Activated CD8-positive, alpha-beta T cell treated with anti-CD3 and anti-CD28 coated beads, Interleukin-2, amount 10 ng/mL, durations not matched to agents 7 days and 5 days (primary cell): ENCODE measurements at regions not wholly inside any gene's neighbourhood (a gene's known extent, or its start where the extent isn't known, plus 50 kb on each side); places are given as distances from the start of the nearest gene placed in this dataset.

Experiments
- ATAC-seq: fragments of 150-1000 bp; cut with Tn5 transposase; one replicate; pipeline ENCODE4 v1.10.0; 2021; ENCODE audit warnings: moderate library complexity
- CTCF ChIA-PET: fragments of 350-600 bp; sonication (Branson Sonifier 250); formaldehyde crosslinking; loops from one replicate; lab custom pipeline; 2021; ENCODE audit warnings: antibody characterized with exemption; lab: Charles Lee
- POLR2A ChIA-PET: fragments of 350-600 bp; sonication (Branson Sonifier 250); formaldehyde crosslinking; loops from one replicate; lab custom pipeline; 2021; ENCODE audit warnings: antibody characterized with exemption; lab: Charles Lee
- DNase-seq: peaks from one replicate; pipeline ENCODE4 v3.0.0-alpha.2; 2020
- H3K27ac Mint-ChIP-seq: one replicate; pipeline ENCODE4 v1.8.0; 2021; ENCODE audit warnings: mild to moderate bottlenecking, mixed read lengths
- H3K27me3 Mint-ChIP-seq: one replicate; pipeline ENCODE4 v1.8.0; 2021; ENCODE audit warnings: low read depth, mixed read lengths
- H3K36me3 Mint-ChIP-seq: one replicate; pipeline ENCODE4 v1.8.0; 2021; ENCODE audit warnings: low read depth, mixed read lengths
- H3K4me1 Mint-ChIP-seq: one replicate; pipeline ENCODE4 v1.8.0; 2021; ENCODE audit warnings: low read depth, mixed read lengths
- H3K4me3 Mint-ChIP-seq: one replicate; pipeline ENCODE4 v1.8.0; 2021; ENCODE audit warnings: mild to moderate bottlenecking, mixed read lengths
- H3K9me3 Mint-ChIP-seq: one replicate; pipeline ENCODE4 v1.8.0; 2022; ENCODE audit warnings: mixed read lengths; ENCODE audit not compliant: insufficient read depth

- Mint-ChIP-seq H3K27me3 (no peaks in the 10 kb centered on the region), H3K36me3 (no peaks in the 10 kb centered on the region), H3K9me3 (no peaks in the 10 kb centered on the region), H3K4me1 (no peaks in the 10 kb centered on the region), H3K27ac (no peak overlapping the region), H3K4me3 (no peak overlapping the region)
- CTCF ChIA-PET, result no interaction called here
- DNase-seq (no peak), ATAC-seq (no peak)
- POLR2A ChIA-PET, result no interaction called here
Observed at GRCh38 chr12:13707829-13708228, 273.6 kb downstream of the GRIN2B start.

- Mint-ChIP-seq H3K4me3 (no peak overlapping the region), H3K27ac (no peak overlapping the region)
- POLR2A ChIA-PET, result no interaction called here
Observed at GRCh38 chr12:13702381-13702780, 279.0 kb downstream of the GRIN2B start.

GRCh38 chr12:13701502-13701901, 279.9 kb downstream of the GRIN2B start:
- ChIA-PET CTCF (no interaction called here), POLR2A (no interaction called here)

More at GRCh38 chr12:13702381-13702780, 279.0 kb downstream of the GRIN2B start:
- no peak for DNase-seq
- no peaks in the 10 kb centered on the region for H3K4me1 Mint-ChIP-seq
- no peak for ATAC-seq
- no peaks in the 10 kb centered on the region for H3K9me3 Mint-ChIP-seq
- H3K27me3 Mint-ChIP-seq, result no peaks in the 10 kb centered on the region
- CTCF ChIA-PET, result no interaction called here
- no peaks in the 10 kb centered on the region for H3K36me3 Mint-ChIP-seq

GRCh38 chr12:13697973-13698372, 283.4 kb downstream of the GRIN2B start:
- ATAC-seq (no peak), DNase-seq (no peak)
- H3K9me3 Mint-ChIP-seq, result no peaks in the 10 kb centered on the region
- no peaks in the 10 kb centered on the region for H3K36me3 Mint-ChIP-seq
- no peak overlapping the region for H3K27ac Mint-ChIP-seq
- ChIA-PET CTCF (no interaction called here), POLR2A (no interaction called here)
- no peak overlapping the region for H3K4me3 Mint-ChIP-seq
- H3K27me3 Mint-ChIP-seq, result no peaks in the 10 kb centered on the region
- H3K4me1 Mint-ChIP-seq, result no peaks in the 10 kb centered on the region

More at GRCh38 chr12:13701502-13701901, 279.9 kb downstream of the GRIN2B start:
- H3K27ac Mint-ChIP-seq, result no peak overlapping the region
- DNase-seq (no peak), ATAC-seq (no peak)
- no peaks in the 10 kb centered on the region for H3K4me1 Mint-ChIP-seq
- no peaks in the 10 kb centered on the region for H3K36me3 Mint-ChIP-seq
- no peak overlapping the region for H3K4me3 Mint-ChIP-seq
- no peaks in the 10 kb centered on the region for H3K9me3 Mint-ChIP-seq
- no peaks in the 10 kb centered on the region for H3K27me3 Mint-ChIP-seq

GRCh38 chr12:13695781-13696180, 285.6 kb downstream of the GRIN2B start:
- CTCF ChIA-PET, result no interaction called here
- H3K4me1 Mint-ChIP-seq, result no peaks in the 10 kb centered on the region

GRCh38 chr12:13692332-13692731, 289.1 kb downstream of the GRIN2B start:
- Mint-ChIP-seq H3K27ac (no peak overlapping the region), H3K4me3 (no peak overlapping the region), H3K9me3 (no peaks in the 10 kb centered on the region), H3K27me3 (peaks cover 2% of the 10 kb centered on the region), H3K36me3 (no peaks in the 10 kb centered on the region), H3K4me1 (no peaks in the 10 kb centered on the region)
- DNase-seq, result no peak
- no peak for ATAC-seq
- ChIA-PET CTCF (no interaction called here), POLR2A (no interaction called here)

More at GRCh38 chr12:13695781-13696180, 285.6 kb downstream of the GRIN2B start:
- Mint-ChIP-seq H3K36me3 (no peaks in the 10 kb centered on the region), H3K27ac (no peak overlapping the region), H3K4me3 (no peak overlapping the region), H3K27me3 (peaks cover 2% of the 10 kb centered on the region), H3K9me3 (no peaks in the 10 kb centered on the region)
- POLR2A ChIA-PET, result no interaction called here
- ATAC-seq, result no peak
- no peak for DNase-seq

- no peaks in the 10 kb centered on the region for H3K4me1 Mint-ChIP-seq
- POLR2A ChIA-PET, result no interaction called here
- peaks cover 2% of the 10 kb centered on the region for H3K27me3 Mint-ChIP-seq
- DNase-seq (no peak), ATAC-seq (no peak)
- CTCF ChIA-PET, result no interaction called here
- no peaks in the 10 kb centered on the region for H3K36me3 Mint-ChIP-seq
- H3K4me3 Mint-ChIP-seq, result no peak overlapping the region
- H3K9me3 Mint-ChIP-seq, result no peaks in the 10 kb centered on the region
- H3K27ac Mint-ChIP-seq, result no peak overlapping the region
Observed at GRCh38 chr12:13691598-13691997, 289.8 kb downstream of the GRIN2B start.

- H3K4me1 Mint-ChIP-seq, result no peaks in the 10 kb centered on the region
- H3K27ac Mint-ChIP-seq, result no peak overlapping the region
- H3K9me3 Mint-ChIP-seq, result no peaks in the 10 kb centered on the region
- DNase-seq (no peak), ATAC-seq (no peak)
- ChIA-PET CTCF (no interaction called here), POLR2A (no interaction called here)
- no peaks in the 10 kb centered on the region for H3K36me3 Mint-ChIP-seq
- no peak overlapping the region for H3K4me3 Mint-ChIP-seq
- H3K27me3 Mint-ChIP-seq, result peaks cover 2% of the 10 kb centered on the region
Observed at GRCh38 chr12:13687633-13688032, 293.8 kb downstream of the GRIN2B start.

- POLR2A ChIA-PET, result no interaction called here
- no peak overlapping the region for H3K4me3 Mint-ChIP-seq
- CTCF ChIA-PET, result no interaction called here
- DNase-seq, result no peak
- H3K4me1 Mint-ChIP-seq, result no peaks in the 10 kb centered on the region
- peaks cover 2% of the 10 kb centered on the region for H3K27me3 Mint-ChIP-seq
- no peak for ATAC-seq
- no peaks in the 10 kb centered on the region for H3K9me3 Mint-ChIP-seq
- H3K27ac Mint-ChIP-seq, result no peak overlapping the region
- no peaks in the 10 kb centered on the region for H3K36me3 Mint-ChIP-seq
Observed at GRCh38 chr12:13686260-13686659, 295.1 kb downstream of the GRIN2B start.

GRCh38 chr12:13680916-13681315, 300.5 kb downstream of the GRIN2B start:
- Mint-ChIP-seq H3K27ac (no peak overlapping the region), H3K36me3 (no peaks in the 10 kb centered on the region), H3K4me3 (no peak overlapping the region), H3K27me3 (no peaks in the 10 kb centered on the region), H3K4me1 (no peaks in the 10 kb centered on the region), H3K9me3 (no peaks in the 10 kb centered on the region)
- CTCF ChIA-PET, result no interaction called here
- no peak for DNase-seq
- POLR2A ChIA-PET, result interaction anchor here (1.2 kb wide), 1 partner anchor 64 kb away, joined by 5 read pairs; no protein-coding TSS in a partner anchor
- ATAC-seq, result no peak

- H3K9me3 Mint-ChIP-seq, result no peaks in the 10 kb centered on the region
- ChIA-PET POLR2A (no interaction called here), CTCF (no interaction called here)
- H3K27ac Mint-ChIP-seq, result no peak overlapping the region
- no peaks in the 10 kb centered on the region for H3K27me3 Mint-ChIP-seq
- DNase-seq (no peak), ATAC-seq (no peak)
- H3K4me3 Mint-ChIP-seq, result no peak overlapping the region
- no peaks in the 10 kb centered on the region for H3K36me3 Mint-ChIP-seq
- H3K4me1 Mint-ChIP-seq, result no peaks in the 10 kb centered on the region
Observed at GRCh38 chr12:13676880-13677279, 304.5 kb downstream of the GRIN2B start.

- ChIA-PET POLR2A (no interaction called here), CTCF (interaction anchor here (1.6 kb wide), 1 partner anchor 9 kb away, joined by 4 read pairs; no protein-coding TSS in a partner anchor)
- Mint-ChIP-seq H3K9me3 (no peaks in the 10 kb centered on the region), H3K4me1 (no peaks in the 10 kb centered on the region), H3K4me3 (no peak overlapping the region), H3K27me3 (peaks cover 6% of the 10 kb centered on the region), H3K36me3 (no peaks in the 10 kb centered on the region), H3K27ac (no peak overlapping the region)
- ATAC-seq, result no peak
- no peak for DNase-seq
Observed at GRCh38 chr12:13670285-13670866, 311.0 kb downstream of the GRIN2B start.

GRCh38 chr12:13668880-13669279, 312.5 kb downstream of the GRIN2B start:
- DNase-seq (no peak), ATAC-seq (no peak)
- Mint-ChIP-seq H3K4me1 (no peaks in the 10 kb centered on the region), H3K36me3 (no peaks in the 10 kb centered on the region), H3K27me3 (peaks cover 6% of the 10 kb centered on the region), H3K9me3 (no peaks in the 10 kb centered on the region), H3K27ac (no peak overlapping the region), H3K4me3 (no peak overlapping the region)
- ChIA-PET CTCF (interaction anchor here (1.6 kb wide), 1 partner anchor 8 kb away, joined by 4 read pairs; no protein-coding TSS in a partner anchor), POLR2A (no interaction called here)
